ENCODE measurements at regions not wholly inside any gene's neighbourhood (a gene's known extent, or its start where the extent isn't known, plus 50 kb on each side); places are given as distances from the start of the nearest gene placed in this dataset.
"Not testable (repeated sequence)": the region's sequence is repeated elsewhere in the genome, so short reads cannot be mapped to it uniquely, and the experiment has no call there.

GRCh38 chr9:24817756-24818155 is 272.1 kb upstream of the IZUMO3 start:
- no peak overlapping the region for H3K27ac ChIP-seq

GRCh38 chr9:24816006-24816405 is 270.3 kb upstream of the IZUMO3 start:
- H3K4me3 ChIP-seq = no peak overlapping the region
- TF ChIP-seq EP300 (IDR thresholded peaks at IDR 0.05) (no peak), POLR2A (IDR thresholded peaks at IDR 0.05) (no peak), CTCF (IDR thresholded peaks at IDR 0.05) (no peak)
- WGBS, 3 donors = 11 to 26% (median 17%) methylated on average over 1 of the region's 1 CpG
- no peaks in the 10 kb centered on the region for H3K9me3 ChIP-seq
- no peak overlapping the region for H3K27ac ChIP-seq
- DNase-seq = no peak
- H3K27me3 ChIP-seq = no peaks in the 10 kb centered on the region
- H3K36me3 ChIP-seq = no peaks in the 10 kb centered on the region
- intact Hi-C loops (cut with DNase I) = no loop called here
- no peaks in the 10 kb centered on the region for H3K4me1 ChIP-seq (ENCODE audit: insufficient read depth)

More at GRCh38 chr9:24817756-24818155, 272.1 kb upstream of the IZUMO3 start:
- Histone ChIP-seq H3K9me3 (no peaks in the 10 kb centered on the region), H3K4me3 (no peak overlapping the region), H3K36me3 (no peaks in the 10 kb centered on the region), H3K27me3 (no peaks in the 10 kb centered on the region), H3K4me1 (ENCODE audit: insufficient read depth) (no peaks in the 10 kb centered on the region)
- intact Hi-C loops (cut with DNase I) = no loop called here
- TF ChIP-seq EP300 (IDR thresholded peaks at IDR 0.05) (no peak), CTCF (IDR thresholded peaks at IDR 0.05) (no peak), POLR2A (IDR thresholded peaks at IDR 0.05) (no peak)
- DNase-seq = no peak
- WGBS, 3 donors = 87 to 92% (median 91%) methylated on average over 2 of the region's 2 CpGs

- Histone ChIP-seq H3K27me3 (no peaks in the 10 kb centered on the region), H3K9me3 (no peaks in the 10 kb centered on the region), H3K27ac (no peak overlapping the region), H3K4me3 (no peak overlapping the region), H3K4me1 (ENCODE audit: insufficient read depth) (no peaks in the 10 kb centered on the region), H3K36me3 (no peaks in the 10 kb centered on the region)
- no peak for DNase-seq
- TF ChIP-seq POLR2A (IDR thresholded peaks at IDR 0.05) = no peak
- TF ChIP-seq CTCF (IDR thresholded peaks at IDR 0.05) = no peak
- TF ChIP-seq EP300 (IDR thresholded peaks at IDR 0.05) = no peak
- intact Hi-C loops (cut with DNase I) = no loop called here
- 47 to 62% (median 61%) methylated on average over 3 of the region's 3 CpGs for WGBS, 3 donors
Observed at GRCh38 chr9:24801344-24801743, 255.6 kb upstream of the IZUMO3 start.

- WGBS, 3 donors = 41 to 56% (median 53%) methylated on average over 2 of the region's 2 CpGs
- no peak overlapping the region for H3K4me3 ChIP-seq
- no peaks in the 10 kb centered on the region for H3K4me1 ChIP-seq (ENCODE audit: insufficient read depth)
- TF ChIP-seq POLR2A (IDR thresholded peaks at IDR 0.05) (no peak), EP300 (IDR thresholded peaks at IDR 0.05) (no peak), CTCF (IDR thresholded peaks at IDR 0.05) (no peak)
- no peak for DNase-seq
- intact Hi-C loops (cut with DNase I) = no loop called here
- H3K27me3 ChIP-seq = no peaks in the 10 kb centered on the region
- no peak overlapping the region for H3K27ac ChIP-seq
- no peaks in the 10 kb centered on the region for H3K36me3 ChIP-seq
- no peaks in the 10 kb centered on the region for H3K9me3 ChIP-seq
Observed at GRCh38 chr9:24793787-24794186, 248.1 kb upstream of the IZUMO3 start.

GRCh38 chr9:24776226-24776625 is 230.5 kb upstream of the IZUMO3 start:
- no peak overlapping the region for H3K27ac ChIP-seq
- no peaks in the 10 kb centered on the region for H3K4me1 ChIP-seq (ENCODE audit: insufficient read depth)
- no peaks in the 10 kb centered on the region for H3K27me3 ChIP-seq
- DNase-seq = no peak
- intact Hi-C loops (cut with DNase I) = no loop called here
- H3K4me3 ChIP-seq = no peak overlapping the region
- no peaks in the 10 kb centered on the region for H3K9me3 ChIP-seq
- no peaks in the 10 kb centered on the region for H3K36me3 ChIP-seq
- TF ChIP-seq EP300 (IDR thresholded peaks at IDR 0.05) (no peak), CTCF (IDR thresholded peaks at IDR 0.05) (no peak), POLR2A (IDR thresholded peaks at IDR 0.05) (no peak)

- H3K27me3 ChIP-seq; H3K4me3 ChIP-seq; H3K9me3 ChIP-seq; DNase-seq; H3K36me3 ChIP-seq; H3K4me1 ChIP-seq (ENCODE audit: insufficient read depth); H3K27ac ChIP-seq; intact Hi-C loops (cut with DNase I): not testable (repeated sequence)
- 86 to 89% (median 88%) methylated on average over 8 of the region's 8 CpGs for WGBS, 3 donors
Observed at GRCh38 chr9:24774199-24774598, 228.5 kb upstream of the IZUMO3 start.
